KG1 (cell line): ENCODE measurements at regions not wholly inside any gene's neighbourhood (a gene's known extent, or its start where the extent isn't known, plus 50 kb on each side); places are given as distances from the start of the nearest gene placed in this dataset.

ENCODE experiments used
- DNase-seq: peaks from one replicate; lab custom pipeline; 2025; lab: John Stamatoyannopoulos, UW

DNA sequence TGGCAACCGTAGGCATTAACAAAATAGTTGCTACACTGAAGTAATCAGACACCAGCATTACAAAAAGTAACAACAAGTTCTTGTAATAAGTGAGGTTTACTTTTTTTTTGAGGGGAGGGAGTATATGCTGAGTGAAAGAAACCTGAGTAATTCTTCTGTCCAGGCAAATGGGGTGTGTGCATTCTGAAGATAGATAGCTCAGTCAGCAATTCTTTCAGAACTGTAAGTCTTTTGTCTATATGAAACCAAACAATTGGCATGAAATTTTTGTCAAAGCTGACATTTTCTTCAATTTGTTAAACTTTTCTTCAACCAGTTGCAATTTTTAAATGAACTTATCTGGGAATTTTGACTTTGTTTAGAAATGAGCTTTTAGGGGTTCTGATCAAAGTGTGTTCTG is 208.1 kb upstream of the THSD7B start:
- DNase-seq: no peak

DNA sequence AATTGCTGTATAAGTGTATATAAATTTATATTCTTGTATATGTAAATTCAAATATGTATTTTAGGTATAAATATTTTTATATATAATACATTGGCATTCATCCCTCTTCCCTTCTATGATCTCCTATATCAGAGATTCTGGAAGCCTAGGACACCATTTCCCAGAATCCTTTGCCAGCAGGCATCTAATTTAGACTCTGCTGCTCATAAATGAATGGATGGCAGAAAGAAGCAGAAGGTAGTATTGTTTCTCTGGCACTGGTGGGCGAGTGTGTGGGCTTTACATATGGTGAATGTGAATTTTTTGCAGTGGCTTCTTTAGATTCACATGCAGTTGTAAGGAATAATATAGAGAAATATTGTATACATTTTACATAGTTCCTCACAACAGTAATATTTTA is 215.2 kb upstream of the THSD7B start:
- no peak for DNase-seq

DNA sequence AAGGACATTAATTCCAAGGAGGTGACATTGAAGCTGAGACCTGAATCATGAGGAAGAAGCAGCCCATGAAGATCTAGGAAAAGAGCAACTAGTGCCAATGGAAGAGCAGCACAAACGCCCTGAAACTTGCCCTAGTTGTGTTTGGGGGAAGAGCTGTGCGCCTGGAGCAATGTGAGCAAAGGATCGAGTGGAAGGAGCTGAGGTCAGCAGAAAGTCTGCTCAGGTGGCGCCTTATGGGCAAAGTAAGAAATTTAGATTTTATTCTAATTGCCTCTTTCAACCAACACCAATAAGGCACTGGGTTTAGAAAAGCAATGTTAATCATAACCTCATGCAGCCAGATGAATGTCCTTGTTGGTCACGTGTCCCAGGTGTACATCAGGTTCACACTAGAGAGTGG is 226.0 kb upstream of the THSD7B start:
- DNase-seq: no peak

DNA sequence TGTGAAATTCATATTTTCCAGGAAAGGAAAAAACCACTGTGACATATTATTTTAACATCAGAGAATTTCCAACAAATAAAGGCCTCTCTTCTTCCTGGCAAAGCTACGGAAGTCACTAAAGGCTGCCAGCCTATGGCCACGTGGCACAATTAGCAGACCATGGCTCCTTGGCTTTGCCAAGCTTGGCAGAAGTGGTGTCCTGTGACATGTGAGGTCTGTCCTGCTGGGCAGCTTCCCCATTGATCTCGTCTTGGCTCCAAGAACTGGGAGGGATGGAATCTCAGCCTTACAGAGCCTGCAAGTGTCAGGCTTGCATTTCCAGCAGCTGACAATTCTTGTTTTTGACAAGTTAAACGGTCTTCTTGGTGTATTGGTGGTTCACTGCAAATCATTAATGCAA is 226.9 kb upstream of the THSD7B start:
- no peak for DNase-seq

DNA sequence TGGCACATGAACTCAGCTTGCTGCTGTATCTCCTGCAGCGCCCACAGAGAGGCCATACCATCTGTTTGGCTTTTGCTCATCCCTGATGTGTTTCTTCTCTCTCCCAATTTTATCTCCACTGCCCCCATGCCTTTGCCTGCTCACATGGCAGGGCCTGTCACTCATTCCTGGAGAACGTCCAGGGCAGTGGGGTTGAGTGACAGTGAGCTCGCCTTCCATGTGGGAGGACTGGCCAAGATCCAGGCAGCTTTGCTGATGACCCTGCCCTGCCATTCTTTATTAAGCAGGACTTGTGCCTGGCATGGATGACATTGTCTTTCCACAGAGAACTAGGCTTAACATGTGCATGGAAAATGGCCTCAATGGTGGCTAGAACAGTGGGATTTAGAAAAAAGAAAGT is 230.5 kb upstream of the THSD7B start:
- no peak for DNase-seq

DNA sequence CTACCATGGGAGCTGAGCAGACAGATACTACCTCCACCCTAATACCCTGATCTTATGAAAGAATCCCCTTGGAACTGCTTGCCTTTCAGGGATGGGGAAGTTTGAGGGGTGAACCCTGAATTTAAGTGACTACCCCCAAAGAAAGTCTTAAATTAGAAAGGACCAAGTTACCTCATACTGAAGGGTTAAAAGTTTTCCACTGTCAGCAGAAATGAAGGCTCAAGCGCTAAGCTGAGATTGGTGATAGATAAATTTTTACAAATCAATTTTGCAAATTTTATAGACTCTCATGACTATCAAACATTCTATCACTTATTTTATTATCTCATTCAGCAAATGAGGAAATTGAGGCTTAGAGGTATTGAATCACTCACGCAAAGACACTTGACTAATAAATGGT is 233.2 kb upstream of the THSD7B start:
- no peak for DNase-seq

DNA sequence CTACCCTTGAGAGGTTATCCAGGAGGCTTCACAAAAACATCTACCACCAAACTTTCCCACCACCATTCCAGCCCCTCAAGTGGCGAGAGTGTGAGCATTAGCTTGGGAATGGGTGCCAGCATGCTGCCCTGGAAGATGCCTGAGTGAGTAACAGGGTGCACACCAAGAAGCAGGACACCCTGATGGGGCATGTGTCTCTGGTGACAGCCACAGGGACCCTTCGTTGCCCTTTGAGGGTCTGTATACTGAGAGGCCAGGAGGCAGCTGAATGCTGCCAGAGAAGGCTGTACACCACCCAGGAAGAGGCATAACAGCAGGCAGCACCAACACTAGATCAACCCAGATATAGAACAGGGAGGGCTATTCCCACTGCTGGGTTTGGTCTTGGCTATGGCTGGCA is 233.6 kb upstream of the THSD7B start:
- DNase-seq: no peak

DNA sequence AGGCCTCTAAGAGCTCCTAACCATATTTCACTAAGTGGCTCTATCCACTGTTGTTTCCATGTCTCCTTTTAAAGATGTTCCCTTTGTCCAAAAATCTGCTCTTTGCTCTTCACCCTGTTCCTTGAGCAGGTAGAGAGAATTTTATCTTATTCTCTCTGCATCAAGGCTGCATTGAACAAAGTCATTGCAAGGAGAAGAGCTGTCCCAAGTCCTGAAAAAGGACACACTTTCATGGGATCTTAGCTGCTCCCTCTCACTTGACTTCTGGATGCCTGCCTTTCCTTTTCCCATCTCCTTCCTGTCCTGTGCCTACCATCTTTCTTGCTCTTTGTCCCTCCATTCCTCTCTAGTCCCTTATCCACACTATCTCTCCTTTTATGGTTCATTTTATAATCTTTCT is 235.2 kb upstream of the THSD7B start:
- DNase-seq: no peak

DNA sequence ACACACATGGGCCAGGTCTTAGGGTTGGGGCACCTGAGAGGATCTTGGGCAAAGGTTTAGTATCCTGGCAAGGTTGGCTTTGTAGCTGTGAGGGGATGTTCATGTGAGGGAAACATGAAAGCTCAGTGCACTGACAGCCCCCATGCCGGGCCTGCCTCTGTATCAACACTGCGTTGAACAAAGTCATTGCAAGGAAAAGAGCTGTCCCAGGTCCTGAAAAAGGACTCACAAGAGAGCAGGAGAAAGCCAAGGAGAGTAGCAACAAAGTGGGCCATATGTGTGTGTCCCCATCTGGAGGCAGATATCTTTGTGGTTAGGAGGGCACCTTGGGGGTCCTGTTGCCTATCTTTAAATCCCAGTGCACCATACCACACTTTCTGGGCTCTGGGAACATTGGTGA is 237.8 kb upstream of the THSD7B start:
- no peak for DNase-seq

DNA sequence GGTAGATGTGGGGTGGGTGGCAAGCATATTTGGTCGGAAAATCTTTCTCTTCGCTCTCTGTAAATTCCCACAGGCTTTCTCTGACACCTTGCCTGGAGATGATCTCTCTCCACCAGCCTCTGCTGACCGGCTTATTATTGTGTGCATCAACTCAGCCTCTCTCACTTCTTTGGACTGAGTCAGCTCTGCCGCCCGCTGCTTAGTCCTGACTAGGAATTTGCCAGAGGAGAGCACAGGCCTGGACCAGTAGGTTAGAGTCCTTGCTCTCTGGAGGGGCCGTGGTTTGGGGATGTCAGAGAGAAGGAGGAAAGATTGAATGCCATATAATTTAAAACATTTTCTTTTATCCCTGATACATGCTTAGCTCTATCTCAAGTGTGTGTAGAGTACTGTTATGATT is 242.6 kb upstream of the THSD7B start:
- DNase-seq: no peak

DNA sequence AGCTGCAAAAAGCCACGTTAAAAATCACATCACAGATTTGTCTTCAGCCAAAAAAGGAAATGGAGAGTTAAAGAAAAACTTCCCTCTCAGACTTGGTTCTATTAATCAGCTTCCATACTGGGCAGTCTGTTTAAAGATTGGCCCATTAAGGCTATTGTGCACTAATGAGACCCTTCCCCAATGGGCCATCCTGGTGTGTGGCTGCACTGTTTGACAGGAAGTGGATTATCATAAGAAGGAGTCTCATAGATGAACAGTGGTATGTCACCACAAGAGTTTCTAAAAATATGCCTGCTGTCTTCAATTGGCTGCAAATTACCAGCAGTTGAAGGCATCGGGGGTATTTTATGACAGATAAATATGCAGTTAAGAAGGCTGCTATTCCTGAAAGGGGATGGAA is 247.6 kb upstream of the THSD7B start:
- DNase-seq: no peak

DNA sequence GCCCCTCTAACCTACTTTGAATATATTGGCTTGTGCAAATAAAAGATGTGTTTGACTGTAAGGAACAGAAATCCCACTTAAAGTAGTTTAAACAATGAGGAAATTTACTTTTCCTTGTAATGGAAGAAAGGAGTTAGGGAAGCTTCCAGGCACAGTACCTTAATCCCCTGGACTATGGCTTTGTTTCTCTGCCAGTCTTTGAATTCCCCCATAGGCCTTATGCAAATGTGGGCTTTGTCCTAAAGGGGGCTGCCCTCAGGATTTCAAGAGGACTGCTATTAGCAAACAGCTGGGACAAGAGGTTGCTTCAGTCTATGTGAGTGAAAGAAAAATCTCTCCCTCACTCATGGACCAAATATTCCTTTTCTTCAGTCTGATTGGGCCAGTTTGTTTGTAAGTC is 255.1 kb upstream of the THSD7B start:
- no peak for DNase-seq

DNA sequence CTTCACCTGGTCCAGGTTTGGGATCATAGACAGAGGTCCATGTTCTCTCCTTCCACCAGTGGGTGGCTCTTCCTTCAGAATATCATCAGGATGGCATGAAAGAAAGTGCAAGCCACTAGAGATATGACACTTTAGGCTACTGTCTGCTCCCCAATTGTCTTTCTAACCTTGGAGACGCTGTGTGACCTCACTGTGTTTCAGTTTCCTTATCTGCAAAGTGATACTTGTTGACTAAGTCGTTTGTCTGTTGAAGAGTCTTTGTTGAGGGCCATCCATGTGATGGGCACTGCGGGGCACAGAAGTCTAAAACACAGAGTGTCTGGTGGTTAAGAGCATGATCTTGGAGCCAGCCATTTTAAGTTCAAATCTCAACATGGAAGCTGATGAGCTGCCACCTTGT is 259.9 kb upstream of the THSD7B start:
- no peak for DNase-seq

DNA sequence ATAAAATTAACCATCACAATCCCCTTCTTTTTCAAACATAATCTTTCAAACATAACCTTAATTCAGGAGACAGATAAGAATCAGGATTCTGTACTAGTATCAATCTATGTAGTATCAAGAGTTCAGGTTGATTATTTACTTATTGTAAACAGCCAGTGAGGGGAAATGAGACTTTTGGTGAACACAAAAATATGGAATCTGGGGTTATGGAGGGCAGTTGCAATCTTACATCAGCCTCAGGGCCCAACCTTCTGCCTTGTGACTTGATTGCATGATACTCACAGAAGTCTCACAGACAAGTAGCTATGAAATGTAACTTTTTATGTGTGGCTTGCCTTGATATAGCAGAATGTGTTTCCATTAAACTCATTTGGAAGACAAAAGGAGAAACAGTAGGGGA is 262.7 kb upstream of the THSD7B start:
- no peak for DNase-seq

DNA sequence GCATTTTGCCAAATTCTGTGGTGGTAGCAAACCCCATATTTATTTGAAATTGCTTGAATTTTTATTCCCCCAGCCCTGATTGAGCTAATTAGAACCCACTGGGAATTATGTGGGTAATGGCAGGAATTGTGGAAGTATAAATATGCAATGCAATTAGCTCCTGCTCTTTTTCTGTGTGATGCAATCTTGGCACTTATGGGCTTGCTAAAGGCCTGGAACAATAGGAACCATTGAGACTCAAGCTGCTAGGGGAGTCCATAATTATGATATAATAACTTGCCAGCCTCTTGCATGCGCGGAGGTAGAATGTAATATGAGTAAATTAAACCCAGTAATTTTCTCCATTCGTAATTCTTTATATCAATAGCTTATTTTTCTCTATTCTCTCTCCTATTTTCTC is 267.6 kb upstream of the THSD7B start:
- no peak for DNase-seq

DNA sequence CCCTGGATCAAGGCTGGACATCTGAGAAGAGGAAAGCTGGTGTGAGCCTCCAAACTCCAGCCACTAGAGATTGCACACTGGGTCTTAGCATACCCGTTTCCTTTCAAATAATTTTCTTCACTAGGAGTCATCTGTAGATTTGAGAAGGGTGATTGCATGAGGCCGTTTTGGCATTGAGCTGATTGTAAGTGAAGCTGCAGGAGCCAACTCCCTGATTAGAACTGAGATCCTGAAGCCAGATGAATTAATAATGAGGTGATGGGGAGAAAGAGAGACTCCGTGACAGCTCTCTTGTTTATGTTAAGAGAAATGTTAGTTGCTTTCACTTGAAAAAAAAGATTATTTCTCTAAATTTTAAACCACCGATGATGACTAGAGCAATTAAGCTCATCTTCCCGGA is 268.4 kb upstream of the THSD7B start:
- DNase-seq: no peak

DNA sequence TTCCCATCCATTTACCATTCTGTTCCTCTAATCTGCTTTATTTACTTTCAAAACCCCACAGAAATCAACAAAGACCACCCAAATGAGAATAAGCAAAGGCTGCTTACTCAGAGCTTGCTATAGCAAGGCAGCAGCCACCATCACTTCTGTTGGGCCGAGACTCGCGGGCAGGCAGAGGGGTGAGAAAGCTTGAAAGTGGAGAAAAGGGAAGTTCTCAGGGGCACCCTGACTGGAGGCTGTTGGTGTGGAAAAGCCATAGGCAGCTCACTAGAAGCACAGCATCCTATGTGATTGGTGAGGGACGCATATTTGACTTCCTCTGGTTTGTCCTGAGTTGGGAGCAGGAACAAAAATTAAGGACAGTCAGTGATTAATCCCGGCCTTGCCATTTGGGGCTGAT is 269.7 kb upstream of the THSD7B start:
- no peak for DNase-seq

DNA sequence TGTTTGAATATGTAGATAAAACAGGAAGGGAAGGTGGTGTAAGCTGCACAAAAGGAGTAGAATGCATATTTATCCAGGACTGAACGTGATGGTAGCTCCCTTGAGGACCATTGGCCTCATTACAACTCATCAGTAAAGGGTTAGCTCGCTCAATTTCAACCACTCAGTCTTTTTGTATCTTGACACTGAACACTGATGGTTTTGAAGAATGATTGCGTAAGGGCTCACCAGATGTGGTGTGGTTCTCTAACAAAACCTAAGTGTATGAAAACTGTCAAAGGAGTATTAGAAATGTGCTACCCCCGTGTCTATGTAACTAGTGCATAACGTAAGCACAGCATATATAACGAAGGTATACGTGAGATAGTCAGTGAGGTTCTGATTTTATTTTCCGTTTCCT is 272.4 kb upstream of the THSD7B start:
- DNase-seq: no peak

DNA sequence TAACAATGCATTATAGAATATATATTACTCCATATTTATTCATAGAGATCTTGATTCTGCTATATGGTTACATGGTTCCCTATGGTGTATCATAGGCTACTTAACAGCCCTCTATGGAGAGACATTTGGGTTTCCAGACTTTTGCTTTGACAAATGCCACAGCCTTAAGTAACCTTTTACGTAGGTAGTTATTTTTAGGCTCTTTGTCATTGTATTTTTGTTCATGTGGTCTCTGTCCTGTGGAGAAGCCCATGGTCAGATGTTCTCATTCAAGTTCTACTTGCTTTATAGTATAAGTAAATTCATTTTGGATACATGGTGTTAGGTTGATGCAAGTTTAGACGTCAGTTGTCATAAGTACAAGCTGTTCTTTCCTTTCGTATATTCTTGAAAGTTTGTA is 275.2 kb upstream of the THSD7B start:
- no peak for DNase-seq

DNA sequence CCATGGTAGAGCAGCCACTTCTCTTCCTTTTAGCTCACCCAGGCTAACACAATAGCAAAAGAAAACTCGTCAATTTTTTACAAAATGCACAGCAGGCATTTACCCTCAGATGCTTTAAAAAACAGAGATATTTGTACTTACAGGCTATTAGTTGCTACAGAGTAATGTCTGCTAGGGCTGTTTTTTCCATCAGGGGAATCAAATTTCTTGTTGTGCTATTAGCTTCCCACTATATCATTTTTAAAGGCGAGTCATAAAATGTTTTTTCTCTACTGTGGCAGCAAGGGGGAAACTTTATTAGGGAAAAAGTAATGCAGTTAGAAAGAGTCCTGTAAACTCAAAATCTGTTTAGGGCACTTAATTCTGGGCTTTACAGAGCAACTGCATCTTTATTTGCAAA is 277.9 kb upstream of the THSD7B start:
- no peak for DNase-seq

DNA sequence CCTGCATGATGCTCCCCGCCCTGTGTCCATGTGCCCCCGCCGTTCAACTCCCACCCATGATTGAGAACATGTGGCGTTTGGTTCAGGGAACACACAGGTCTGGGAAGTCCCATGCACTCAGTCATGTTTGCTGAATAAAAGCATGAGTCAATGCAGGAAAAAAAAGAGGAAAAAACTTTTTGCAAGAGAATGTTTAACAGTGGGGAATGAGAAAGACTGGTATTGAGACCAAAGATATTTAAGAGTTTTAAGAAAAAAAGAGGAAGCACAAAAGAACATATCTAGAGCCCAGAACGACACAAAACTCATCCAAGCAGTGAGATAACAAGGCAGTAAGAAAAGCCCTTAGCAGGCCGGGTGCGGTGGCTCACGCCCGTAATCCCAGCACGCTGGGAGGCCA is 279.2 kb upstream of the THSD7B start:
- DNase-seq: no peak

DNA sequence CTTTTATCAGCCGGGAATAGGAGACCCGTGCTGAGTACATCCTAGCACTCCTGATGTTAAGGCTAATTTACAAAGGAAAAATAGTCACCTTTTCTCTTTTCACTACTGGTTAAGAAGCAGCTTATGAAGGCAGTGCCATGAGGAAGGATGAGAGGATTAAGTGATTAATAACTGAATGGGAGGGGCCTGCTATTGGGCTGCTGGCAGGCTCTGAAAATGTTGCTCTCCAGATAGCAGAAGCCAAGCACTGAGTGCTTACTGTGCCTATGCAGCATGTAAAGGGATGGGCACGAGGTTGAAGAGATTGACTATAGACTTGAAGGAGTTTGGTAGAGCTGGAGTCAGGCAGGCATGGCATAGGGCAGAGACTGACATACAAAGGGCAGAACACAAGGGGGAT is 282.4 kb upstream of the THSD7B start:
- no peak for DNase-seq

DNA sequence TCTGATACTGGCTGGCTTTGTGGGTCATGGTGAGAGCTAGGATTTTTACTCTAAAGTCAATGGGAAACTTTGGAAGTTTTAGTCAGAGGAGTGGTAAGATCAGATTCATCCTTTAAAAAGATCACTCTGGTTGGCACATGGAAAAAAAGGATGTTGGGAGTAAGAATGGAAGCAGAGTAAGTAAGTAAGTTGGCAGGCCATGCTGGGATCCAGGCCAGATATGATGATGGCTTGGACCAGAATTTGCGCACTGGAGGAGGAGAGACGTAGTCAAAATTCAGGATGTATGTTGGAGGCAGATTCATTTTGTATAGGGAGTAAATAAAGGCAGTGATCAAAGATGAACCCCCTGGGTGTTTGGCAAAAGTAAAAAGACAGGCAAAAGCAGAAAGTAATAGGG is 283.3 kb upstream of the THSD7B start:
- no peak for DNase-seq

DNA sequence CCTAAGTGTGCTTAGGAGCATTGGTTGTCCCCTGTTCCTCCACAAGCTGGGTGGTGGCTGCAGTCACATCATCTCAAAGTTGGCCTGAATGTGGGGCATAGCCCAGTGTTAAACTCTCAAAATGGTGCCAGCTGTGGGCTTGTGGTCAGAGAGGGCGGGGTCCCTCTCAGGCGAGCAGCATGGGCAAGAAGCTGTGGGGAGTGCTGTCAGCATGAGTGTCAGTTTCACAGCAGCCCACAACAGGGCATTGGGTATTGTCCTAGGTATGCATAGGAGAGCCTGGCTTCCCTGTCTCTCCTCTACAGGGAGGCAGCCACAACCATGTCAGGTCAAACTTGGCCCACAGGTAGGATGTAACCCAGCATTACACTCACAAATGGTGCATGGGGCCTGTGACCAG is 285.6 kb upstream of the THSD7B start:
- DNase-seq: no peak

DNA sequence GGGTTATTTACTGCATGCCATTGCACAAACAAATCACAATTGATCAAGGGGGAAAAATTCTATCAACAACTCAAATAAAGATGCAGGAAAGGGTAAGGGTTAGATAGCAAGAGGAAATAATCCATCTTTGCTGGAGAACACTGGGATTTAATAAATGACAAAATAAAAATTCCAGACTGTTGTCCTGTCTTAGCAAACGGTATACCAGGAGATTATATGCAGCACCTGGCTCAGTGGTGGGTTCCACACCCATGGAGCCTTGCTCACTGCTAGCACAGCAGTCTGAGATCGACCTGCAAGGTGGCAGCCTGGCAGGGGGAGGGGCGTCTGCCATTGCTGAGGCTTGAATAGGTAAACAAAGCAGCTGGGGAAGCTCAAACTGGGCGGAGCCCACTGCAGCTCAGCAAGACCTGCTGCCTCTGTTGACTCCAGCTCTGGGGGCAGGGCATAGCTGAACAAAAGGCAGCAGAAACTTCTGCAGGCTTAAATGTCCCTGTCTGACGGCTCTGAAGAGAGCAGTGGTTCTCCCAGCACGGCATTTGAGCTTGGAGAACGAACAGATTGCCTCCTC is 296.5 kb upstream of the THSD7B start:
- DNase-seq: no peak
